LNCaP clone FGC (cell line): ENCODE measurements at regions not wholly inside any gene's neighbourhood (a gene's known extent, or its start where the extent isn't known, plus 50 kb on each side); places are given as distances from the start of the nearest gene placed in this dataset.

ENCODE experiments used
- DNase-seq: peaks from one replicate; pipeline ENCODE4 v3.0.0-alpha.2; 2011; ENCODE audit warnings: low read depth
- H3K4me3 ChIP-seq: 2 replicates; pipeline ENCODE4 v1.5.1; 2011; ENCODE audit warnings: mild to moderate bottlenecking, low read depth, low read length, control low read depth
- CTCF ChIP-seq: IDR thresholded peaks from 2 replicates; pipeline ENCODE4 v1.5.1; 2012; ENCODE audit warnings: mild to moderate bottlenecking; ENCODE audit not compliant: control insufficient read depth, insufficient read depth; ENCODE audit errors: extremely low read depth

- no peak overlapping the region for H3K4me3 ChIP-seq
- no peak for DNase-seq
These were observed 304.2 kb downstream of the DNAH5 start for GRCh38 chr5:13640270-13640669.

GRCh38 chr5:13632676-13633075 lies 311.8 kb downstream of the DNAH5 start:
- no peak for DNase-seq
- TF ChIP-seq CTCF, result no peak
- H3K4me3 ChIP-seq, result no peak overlapping the region

More at GRCh38 chr5:13640270-13640669, 304.2 kb downstream of the DNAH5 start:
- no peak for TF ChIP-seq CTCF

- no peak for DNase-seq
- no peak for TF ChIP-seq CTCF
These were observed 315.3 kb downstream of the DNAH5 start for GRCh38 chr5:13629218-13629617.

GRCh38 chr5:13627673-13628454 lies 316.6 kb downstream of the DNAH5 start:
- no peak for TF ChIP-seq CTCF
- no peak for DNase-seq

More at GRCh38 chr5:13629218-13629617, 315.3 kb downstream of the DNAH5 start:
- H3K4me3 ChIP-seq, result no peak overlapping the region

GRCh38 chr5:13625616-13626198 lies 318.8 kb downstream of the DNAH5 start:
- no peak for DNase-seq
- H3K4me3 ChIP-seq, result no peak overlapping the region
- no peak for TF ChIP-seq CTCF

More at GRCh38 chr5:13627673-13628454, 316.6 kb downstream of the DNAH5 start:
- H3K4me3 ChIP-seq, result no peak overlapping the region

- no peak for TF ChIP-seq CTCF
- DNase-seq, result no peak
- no peak overlapping the region for H3K4me3 ChIP-seq
These were observed 320.0 kb downstream of the DNAH5 start for GRCh38 chr5:13624283-13625074.
